EH (cell line): ENCODE measurements at regions not wholly inside any gene's neighbourhood (a gene's known extent, or its start where the extent isn't known, plus 50 kb on each side); places are given as distances from the start of the nearest gene placed in this dataset.
"Not testable (repeated sequence)": the region's sequence is repeated elsewhere in the genome, so short reads cannot be mapped to it uniquely, and the experiment has no call there.

ENCODE experiments used
- DNase-seq: peaks from one replicate; pipeline ENCODE4 v3.0.0-alpha.2; 2015; ENCODE audit warnings: low read depth

DNA sequence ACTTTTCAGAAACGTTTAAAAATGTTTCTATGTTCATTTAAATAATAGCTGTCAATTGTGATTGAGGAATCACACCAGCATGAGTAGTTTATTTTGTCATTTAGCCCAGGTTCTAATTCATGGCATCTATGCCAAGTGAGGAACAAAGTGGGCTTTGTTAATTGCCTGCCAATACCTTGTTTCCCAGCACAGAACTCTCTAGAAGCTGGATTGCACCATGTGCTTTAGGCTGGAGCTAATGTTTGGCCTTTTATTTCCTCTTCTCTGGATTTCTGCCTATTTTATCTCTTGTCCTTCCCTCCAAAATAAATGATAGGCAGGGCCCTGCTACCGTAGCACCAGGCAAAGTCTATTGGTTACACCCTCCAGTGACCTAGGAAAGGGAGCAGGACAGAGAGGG is 109.9 kb upstream of the ITGB1 start:
- DNase-seq, result no peak

DNA sequence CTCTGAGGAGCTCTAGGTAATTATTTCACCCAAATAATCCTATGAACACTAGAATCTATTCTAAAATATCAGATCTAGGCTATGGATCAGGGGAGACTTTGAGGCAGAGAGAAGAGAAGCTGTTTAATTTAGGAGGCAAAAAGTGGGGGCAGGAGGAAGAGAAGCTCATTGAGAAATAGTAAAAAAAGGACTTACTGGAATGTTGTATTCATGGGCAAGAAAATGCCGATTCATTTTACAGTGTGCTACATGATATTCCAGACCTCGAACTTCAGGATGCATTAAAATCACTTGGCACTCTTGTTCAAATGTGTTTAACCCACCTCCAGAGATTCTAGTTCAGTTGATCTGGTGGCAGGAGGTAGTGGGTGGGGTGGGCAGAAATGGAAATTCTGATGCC is 109.5 kb upstream of the ITGB1 start:
- DNase-seq, result peak; percentile 49

DNA sequence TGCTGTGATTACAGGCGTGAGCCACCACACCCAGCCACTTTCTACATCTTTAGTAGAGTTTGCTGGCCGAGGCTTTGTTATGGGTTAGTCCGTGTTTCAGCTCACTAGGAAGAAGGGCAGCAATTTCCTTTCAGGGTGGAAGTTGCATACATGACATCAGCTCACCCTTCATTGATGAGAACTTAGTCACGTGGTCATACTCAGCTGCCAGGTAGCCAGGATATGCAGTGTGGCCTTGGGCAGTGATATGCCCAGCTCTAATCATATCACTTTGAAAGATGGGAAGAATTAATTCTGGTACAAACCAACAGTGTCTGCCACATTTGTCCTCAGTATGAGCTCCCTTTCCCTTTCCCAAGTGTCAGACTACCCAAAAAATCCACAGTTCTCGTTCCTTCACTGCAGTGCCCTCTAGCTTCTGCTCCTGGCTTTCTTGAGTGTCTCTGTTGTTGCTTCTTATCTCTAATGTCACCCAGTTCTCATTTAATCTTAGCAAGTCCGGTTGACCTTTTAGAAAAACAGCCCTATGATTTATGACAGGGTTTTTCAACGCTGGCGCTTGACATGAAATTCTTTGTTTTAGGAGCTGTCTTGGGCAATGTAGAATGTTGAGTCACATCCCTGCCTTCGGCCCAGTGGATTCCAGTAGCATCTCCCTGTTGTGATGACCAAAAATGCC is 108.7 kb upstream of the ITGB1 start:
- DNase-seq, result peak; percentile 95

DNA sequence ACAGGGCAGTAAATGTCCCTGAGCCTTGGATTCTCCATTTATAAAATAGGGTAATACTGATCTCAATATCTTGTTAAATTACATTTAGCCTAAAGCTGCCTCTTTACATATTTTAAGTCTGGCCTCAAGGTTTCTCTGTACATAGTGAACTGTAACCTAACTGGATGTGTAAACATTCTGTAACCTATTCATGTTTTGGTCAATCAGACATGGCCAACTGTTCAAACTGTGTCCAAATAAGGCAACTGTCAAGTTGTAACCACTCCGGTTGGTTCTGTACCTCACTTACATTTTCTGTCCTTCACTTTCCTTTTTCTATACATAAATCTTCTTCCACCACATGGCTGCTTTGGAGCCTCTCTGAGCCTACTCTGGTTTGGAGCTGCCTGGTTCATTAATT is 107.1 kb upstream of the ITGB1 start:
- no peak for DNase-seq

DNA sequence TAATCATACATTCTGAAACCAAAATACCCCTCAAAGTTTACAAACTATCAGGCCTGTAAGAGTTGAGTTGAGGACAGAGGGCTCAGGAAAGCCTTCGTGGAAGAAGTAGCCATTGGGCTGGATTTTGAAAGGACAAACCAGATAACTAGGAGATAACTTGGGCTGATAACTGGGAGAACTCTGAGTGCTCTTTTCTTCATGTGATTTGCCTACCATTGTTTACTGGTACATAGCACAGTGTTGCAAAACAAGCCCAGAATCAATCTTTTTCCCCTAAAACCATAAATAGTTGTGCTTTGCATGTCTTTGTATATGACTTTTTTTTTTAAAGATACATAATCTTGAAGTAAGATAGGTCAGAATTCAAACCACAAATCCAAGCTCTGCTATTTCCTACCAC is 106.7 kb upstream of the ITGB1 start:
- peak; percentile 22 for DNase-seq

DNA sequence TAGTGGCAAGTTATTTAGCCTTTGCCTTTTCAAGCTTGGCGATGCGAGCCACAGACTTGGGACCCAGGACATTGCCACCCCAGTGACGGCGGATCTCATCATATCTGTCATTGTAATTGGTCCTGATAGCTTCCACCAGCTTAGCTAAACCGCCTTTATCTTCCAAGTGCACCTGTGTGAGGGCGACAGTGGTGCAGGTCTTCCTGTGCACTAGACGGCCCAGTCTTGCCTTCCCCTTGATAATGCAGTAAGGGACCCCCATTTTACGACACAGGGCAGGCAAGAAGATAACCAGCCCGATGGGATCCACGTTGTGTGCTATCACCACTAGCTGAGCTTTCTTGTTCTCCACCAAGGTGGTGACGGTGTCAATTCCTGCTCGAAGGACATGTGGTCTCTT is 99.6 kb upstream of the ITGB1 start:
- DNase-seq, result no peak

DNA sequence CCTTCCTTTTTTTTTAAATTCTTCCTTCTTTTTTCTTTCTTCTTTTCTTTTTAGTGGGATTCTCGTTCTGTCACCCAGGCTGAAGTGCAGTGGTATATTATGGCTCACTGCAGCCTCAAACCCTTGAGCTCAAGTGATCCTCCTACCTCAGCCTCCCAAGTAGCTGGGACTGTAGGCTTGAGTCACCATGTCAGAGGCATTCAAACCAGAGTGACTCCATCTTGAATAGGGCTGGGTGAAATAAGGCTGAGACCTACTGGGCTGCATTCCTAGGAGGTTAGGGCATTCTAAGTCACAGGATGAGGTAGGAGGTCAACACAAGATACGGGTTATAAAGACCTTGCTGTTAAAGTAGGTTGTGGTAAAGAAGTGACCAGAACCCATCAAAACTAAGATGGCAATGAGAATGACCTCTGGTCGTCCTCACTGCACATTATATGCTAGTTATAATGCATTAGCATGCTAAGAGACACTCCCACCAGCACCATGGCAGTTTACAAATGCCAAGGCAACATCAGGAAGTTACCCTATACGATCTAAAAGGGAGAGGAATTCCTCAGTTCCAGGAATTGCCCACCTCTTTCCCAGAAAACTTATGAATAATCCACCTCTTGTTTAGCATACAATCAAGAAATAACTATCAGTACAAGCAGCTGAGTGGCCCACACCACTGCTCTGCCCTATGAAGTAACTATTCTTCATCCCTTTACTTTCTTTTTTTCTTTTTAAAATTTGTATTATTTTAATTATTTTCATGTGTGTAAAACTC is 99.0 kb upstream of the ITGB1 start:
- peak; percentile 2 for DNase-seq

DNA sequence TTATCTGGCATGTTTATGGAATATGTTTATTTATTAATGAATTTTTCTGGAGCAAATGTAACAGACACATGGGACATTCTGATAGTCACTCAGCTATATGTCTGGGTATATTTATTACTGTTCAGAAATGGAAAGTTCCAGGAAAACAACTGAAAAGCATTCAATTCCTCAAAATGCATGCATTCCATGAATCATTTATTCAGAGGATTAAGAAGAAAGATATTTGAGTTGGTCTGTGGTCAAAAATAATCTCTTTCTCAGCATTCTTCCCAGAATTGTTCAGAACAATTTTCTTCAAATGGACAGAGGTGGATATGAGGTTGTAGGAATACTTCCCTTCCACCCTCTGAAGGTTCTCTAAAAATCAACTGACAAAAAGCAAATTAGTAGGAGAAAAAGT is 97.6 kb upstream of the ITGB1 start:
- peak; percentile 75 for DNase-seq

DNA sequence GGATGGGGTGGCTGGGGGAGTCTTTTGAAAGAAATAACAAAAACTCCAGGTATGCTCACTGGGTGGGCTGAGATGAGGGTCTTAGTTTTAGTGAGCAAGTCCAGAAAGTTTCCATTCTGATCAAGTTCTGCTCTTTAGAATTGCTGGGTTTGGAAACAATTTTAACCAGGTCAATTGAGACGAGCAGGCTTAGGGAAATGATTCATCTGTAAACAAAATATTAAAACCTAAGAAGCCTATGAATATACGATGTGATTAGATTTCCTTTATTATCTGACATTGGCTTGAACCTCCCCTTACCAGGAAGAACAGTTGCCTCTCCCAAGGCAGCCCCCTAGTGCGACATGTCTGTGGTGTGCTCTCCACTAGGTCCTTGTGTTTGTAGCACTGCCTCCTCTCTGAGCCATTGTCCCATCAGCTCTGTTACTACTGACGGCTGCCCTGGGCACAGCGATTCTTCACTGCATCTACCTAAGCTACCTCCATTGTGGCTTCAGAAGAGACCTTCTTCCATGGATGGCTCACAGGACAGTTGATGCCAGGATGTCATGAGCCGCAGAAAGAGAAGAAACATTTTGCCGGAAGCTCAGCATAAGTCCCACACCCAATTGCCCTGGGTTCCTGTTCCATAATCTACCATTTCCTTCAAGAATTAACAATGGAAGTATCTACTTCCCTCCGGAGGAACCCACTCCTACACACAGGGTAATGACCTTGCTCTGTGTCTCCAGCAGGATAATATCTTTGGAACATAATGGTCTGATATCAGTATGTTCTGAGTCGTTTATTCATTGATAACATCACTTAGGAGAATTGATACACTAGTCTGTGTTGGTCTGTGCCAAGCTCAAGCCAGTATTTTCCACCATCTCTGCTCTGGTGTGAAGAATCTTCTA is 95.1 kb upstream of the ITGB1 start:
- no peak for DNase-seq

DNA sequence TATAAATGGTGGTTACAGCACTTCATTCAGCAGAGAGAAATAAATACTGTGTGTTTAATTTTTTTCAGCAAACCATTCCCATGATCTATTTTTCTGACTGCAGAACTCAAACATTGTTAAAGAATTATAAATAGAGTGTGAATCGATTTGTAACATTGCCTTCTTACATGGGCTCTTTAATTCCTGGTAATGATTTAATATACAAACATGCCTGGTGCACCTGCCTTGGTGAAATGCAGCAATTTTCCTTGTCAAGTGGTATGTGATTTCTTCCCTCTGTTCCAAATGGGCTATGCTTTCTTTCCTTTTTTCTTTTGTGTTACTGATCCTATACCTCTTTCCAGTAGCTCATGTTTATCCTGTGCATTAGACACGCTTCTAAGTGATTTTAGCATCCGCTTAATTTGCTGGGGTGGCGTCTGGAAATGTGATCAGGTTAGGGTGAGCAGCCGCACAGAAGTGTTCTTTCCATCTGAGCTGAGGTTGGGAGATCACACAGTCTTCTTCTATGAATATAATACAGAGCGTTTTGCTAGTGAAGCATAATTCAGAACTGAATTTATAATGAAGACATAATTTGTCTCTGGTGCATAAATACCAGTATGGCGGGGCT is 94.3 kb upstream of the ITGB1 start:
- no peak for DNase-seq

DNA sequence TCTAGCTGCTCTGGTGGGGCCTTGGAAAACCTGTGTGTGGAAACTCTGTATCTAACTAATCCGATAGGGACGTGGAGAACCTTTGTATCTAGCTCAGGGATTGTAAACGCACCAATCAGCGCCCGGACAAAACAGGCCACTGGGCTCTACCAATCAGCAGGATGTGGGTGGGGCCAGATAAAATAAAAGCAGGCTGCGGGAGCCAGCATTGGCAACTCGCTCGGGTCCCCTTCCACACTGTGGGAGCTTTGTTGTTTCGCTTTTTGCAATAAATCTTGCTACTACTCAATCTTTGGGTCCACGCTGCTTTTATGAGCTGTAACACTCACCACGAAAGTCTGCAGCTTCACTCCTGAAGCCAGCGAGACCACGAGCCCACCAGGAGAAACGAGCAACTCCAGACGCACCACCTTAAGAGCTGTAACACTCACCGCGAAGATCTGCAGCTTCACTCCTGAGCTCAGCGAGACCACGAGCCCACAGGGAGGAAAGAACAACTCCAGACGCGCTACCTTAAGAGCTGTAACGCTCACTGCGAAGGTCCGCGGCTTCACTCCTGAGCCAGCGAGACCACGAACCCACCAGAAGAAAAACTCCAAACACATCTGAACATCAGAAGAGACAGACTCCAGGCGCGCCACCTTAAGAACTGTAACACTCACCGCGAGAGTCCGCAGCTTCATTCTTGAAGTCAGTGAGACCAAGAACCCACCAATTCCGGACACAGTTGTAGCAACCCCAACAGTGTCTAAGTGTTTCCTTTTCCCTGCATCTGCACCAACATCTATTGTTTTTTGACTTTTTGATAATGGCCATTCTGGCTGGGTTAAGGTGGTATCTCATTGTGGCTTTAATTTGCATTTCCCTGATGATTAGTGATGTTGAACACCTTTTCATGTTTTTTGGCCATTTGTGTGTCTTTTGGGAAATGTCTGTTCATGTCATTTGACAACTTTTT is 92.2 kb upstream of the ITGB1 start:
- not testable (repeated sequence) for DNase-seq

DNA sequence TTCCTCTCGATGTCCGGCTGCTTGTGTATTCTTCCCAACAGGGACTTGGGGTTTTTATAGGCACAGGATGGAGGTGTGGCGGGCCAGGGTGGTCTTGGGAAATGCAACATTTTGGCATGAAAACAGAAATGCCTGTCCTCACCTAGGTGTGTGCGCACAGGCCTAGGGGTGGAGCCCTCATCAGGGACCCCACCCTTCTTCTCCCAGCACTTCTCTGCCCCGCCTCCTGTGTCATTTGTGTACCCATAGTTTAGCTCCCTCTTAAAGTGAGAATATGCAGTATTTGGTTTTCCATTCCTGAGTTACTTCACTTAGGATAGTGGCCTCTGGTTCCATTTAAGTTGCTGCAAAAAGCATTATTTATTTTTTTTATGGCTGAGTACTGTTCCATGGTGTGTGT is 90.2 kb upstream of the ITGB1 start:
- no peak for DNase-seq

DNA sequence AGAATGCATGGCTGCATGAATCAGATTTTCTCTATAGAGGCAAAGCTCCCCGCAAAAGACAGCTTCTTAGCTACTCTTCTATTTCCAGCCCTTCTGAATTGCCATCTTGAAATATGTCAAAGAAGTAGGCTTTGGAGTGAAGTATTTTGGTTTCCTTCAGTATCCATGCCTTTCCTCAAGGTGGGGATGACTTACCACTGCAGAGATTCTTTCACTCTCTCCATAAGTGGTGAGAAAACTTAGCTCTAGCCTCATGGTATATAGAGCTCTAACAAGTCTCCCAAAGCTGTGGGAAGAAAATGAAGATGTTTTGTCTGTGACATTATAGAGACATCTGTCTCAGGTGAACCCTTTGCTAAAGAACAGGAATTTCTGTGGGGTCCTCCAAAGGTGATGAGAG is 89.6 kb upstream of the ITGB1 start:
- DNase-seq, result no peak

DNA sequence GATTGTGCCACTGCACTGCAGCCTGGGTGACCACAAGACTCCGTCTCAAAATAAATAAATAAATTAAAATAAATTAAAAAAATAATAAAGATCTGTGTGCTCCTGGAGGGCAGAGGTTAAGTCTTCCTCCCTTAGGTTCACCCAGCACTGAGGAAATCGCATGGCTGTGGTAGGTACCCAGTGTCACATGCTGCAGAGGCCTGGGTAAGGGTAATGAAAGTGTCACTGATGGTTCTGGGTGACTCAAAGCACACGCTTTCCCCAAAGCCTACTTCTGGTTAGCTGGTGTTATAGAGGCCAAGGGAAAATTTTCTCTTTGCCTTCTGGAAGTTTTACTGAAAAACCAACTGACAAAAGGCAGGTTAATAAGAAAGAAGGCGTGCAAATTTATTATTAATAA is 88.8 kb upstream of the ITGB1 start:
- DNase-seq, result no peak

DNA sequence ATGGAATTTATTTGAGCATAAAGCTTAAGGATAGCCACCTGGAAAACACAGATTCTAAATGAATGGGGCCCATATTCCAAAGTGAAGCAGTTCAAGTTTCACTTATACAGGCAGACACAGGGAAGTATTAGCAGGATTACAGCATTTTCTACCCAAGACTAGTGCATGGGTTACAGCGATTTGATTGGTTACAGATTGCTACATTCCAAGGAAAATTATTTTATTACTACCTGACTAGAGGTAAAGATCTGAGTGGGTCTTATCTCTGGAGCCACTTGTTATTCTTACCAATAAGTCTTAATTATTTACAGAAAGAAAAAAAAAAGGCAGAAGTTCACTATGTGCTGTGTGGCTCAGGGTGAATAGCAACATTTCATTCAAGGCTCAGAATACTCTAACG is 87.4 kb upstream of the ITGB1 start:
- DNase-seq, result no peak

DNA sequence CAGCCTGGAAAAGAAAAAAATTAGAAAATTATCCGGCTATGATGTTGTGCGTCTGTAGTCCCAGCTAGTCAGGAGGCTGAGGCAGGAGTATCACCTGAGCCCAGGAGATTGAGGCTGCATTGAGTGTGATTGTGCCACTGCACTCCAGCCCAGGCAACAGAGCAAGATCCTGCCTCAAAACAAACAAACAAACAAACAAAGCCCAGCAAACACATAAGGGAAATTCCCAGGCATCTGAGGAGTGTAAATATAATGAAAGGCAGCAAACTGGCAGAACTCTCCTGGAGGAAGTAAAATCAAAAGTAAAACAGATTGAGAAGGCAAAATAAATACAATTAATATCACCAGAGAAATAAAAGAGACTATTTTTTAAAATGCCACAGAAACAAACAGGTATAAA is 84.5 kb upstream of the ITGB1 start:
- no peak for DNase-seq

DNA sequence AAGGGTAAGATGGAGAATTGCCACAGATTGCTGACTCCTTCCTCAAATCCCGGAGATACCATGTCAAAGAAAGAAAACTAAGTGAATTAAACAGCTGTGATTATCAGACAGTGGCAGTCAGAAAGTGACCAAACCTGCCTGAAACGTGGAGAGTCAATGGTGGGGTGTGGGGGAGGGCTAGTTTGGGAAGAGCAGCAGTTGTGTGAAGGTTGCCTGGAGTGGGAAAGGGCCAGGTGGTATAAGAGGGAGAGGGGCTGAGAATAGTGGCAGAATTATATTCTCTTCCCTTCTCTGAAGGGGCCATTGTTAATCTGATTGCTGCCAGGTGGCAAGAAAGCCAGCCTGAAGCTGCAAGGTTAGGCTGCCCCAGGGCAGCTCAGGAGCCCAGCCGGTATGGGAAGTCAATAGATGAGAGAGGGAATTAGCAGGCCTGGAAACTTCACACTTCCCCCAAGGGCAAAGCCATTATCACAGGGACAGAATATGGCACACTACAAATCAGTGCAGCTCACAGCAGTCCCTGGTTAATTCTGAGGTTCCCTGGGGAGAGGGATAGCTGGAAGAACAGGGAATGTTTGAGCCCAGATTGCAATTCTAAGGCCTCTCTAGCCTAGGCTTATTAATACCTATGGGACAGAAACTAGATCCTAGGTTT is 83.9 kb upstream of the ITGB1 start:
- no peak for DNase-seq

DNA sequence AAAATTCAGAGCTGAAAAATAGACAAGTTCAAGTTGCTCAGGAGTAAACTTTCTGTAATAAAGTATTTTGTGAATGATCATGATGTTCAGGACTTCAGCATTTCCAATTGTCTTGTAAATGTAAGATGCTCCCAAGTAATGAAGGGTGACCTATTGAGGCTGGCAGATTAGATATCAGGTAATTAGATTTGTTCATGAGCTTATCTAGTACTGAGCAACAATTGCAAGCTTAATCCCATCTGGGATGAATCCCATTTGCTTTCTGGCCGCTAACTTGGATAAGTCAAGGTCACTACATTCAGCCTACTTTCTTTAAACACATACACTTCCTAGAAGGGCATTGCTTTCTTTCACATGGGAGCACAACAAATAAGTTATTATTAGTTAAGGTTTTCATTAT is 82.4 kb upstream of the ITGB1 start:
- DNase-seq, result no peak

DNA sequence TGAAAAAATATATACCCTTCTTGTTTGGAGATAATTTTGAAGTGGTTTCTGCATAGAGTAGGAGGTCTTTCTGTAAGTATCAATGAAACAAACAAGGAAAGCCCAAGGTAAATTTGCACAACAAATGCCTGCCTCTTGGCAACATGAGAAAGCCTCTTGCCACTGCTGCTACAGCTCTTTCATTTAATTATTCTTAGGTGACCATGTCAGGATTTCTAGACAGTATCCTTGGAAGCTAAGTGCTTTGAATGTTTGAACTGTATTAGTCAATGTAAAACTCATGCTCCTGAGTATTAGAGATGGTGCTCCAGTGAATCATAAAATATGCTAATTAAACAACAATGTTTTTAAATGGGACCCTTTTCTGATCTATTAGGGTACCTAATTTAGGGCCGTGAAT is 81.2 kb upstream of the ITGB1 start:
- no peak for DNase-seq

DNA sequence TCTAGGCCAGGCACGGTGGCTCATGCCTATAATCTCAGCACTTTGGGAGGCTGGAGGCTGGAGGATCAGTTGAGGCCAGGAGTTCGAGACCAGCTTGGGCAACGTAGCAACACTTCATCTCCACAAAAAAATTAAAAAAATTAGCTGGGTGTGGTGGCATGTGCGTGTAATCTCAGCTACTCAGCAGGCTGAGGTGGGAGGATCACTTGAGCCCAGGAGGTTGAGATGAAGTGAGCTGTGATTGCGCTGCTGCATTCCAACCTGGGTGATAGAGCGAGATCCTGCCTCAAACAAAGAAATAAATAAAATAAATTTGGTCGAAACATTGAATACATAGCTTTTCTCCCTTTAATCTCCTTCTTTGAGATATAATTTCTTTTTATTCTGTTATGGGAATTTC is 80.6 kb upstream of the ITGB1 start:
- DNase-seq, result no peak

DNA sequence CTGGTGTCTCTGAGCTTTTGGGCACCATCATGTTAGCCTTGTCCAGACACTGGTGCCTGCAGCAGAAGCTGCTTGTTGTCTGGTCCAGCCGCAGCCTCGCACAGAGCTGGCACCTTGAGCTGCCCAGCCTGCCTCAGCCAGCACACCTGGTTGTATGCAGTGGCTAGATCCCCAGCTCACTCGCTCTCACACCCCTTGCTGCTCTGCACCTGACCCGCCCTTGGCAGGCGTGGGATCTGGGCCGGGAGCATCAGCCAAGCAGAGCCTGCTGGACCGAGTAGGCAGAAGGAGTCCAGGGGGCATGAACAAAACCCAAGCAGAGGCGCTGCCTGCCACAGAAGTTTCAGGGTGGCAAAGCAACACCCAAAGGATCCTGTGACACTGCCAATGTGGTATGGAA is 79.7 kb upstream of the ITGB1 start:
- no peak for DNase-seq
